HG03066 (cell line): ENCODE measurements at regions not wholly inside any gene's neighbourhood (a gene's known extent, or its start where the extent isn't known, plus 50 kb on each side); places are given as distances from the start of the nearest gene placed in this dataset.
A peak's percentile ranks its signal among the peaks of the same experiment; 100 is the strongest.

Source experiments
- ATAC-seq: cut with Tn5 transposase; IDR thresholded peaks from one replicate; pipeline ENCODE4 v1.9.1; 2021; ENCODE audit warnings: low read depth; ENCODE audit not compliant: unreplicated experiment

DNA sequence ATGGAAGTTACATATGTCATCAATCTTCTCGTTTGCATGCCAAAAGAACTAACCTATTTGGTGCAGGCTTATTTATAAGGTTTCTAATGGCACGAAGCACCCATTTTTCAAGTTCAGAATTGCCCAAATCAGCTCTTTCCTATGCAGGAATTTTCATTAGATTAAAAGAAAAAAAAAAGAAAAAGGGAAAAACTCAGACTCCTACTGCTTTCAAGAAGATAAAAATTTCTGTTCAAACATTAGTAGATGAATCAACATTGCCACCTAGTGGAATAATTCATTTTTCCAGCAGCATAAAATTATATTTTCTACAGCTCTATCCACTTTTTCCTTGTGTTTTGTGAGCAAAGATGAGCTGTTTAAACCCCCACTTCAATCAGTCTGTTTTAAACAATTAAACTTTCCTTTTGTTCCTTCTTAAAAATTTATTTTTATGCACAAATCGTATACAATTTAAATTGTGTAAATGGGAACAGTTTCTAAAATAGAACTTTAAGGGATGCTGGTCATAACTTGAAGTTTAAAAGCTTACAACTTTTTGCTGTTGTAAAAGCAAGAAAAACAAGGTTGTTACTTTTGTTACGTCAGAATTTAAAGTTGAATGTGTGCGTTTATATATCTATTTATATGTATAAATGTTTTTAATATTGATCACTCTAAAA is 309.9 kb downstream of the ARAP2 start:
- ATAC-seq = no peak

DNA sequence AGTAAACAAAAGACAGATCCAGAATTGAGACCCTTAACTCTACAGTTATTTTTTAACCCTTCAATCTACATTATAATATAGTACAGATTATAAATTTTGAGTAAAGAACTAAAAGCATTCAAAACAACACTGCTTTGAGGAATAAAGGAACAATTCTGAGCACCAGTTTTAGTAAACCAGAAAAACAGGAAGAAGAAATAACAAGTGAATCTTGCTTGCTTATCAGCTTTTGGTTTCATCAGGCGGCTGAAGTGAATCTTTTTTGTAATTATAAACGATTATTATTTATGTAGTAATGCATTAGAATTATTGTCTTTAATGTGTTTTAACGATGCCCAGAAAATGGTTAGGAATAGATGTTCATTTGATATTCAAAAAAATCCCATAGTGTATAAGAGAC is 305.4 kb downstream of the ARAP2 start:
- no peak for ATAC-seq

DNA sequence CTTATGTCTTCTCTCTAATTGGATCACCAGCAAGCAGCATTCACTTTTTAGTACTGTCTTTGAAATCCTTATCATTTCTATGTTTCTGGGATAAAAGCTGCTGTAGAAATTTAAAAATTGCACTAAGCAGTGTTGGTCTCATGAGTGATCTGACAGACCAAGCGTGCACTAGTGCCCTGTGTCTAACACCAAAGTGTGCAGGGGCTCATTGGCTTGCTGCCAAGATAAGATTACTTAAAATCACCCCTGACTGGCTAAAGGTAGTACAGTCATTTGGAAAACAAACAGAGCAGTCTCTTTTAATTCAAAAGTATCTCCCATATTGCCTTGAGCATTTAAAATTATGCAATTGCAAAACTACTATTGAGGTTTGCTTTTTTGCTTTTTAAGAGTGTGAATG is 304.6 kb downstream of the ARAP2 start:
- ATAC-seq = no peak

DNA sequence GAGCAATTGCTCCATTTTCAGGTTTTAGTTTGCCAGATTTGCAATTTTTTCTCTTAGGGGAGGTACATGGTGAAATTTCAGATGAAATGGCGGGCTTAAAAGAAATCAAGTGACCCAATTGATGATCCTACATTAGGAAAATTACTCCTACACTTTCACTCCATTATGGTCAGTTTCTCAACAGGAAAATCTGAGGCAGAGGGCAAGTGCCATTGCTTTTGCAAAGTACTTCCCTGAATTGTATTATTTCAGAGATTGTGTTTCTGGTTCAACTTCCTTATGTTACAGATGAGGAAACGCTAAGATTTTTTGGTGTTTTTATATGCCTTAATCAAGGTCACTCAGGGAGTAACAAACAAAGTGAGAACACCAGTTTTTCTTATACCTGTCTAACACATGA is 302.2 kb downstream of the ARAP2 start:
- no peak for ATAC-seq

DNA sequence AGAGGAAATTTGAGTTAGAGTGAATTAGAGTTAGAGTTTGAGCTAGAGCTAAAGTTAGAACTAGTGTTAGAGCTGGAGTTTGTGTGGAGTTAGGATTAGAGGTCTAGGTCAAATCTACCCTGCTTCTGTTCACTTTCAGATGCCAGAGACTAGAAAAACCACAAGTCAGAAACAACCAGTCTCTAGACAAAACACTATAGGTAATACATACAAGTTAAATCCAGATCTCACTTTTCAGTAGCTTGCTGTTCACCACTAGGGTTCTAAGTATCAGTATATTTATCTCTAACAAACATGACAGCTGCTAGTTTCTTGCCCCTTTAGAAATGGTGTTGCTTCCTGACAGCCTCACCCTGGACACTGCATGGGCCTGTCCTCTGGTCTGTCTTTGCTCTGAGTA is 300.7 kb downstream of the ARAP2 start:
- no peak for ATAC-seq

DNA sequence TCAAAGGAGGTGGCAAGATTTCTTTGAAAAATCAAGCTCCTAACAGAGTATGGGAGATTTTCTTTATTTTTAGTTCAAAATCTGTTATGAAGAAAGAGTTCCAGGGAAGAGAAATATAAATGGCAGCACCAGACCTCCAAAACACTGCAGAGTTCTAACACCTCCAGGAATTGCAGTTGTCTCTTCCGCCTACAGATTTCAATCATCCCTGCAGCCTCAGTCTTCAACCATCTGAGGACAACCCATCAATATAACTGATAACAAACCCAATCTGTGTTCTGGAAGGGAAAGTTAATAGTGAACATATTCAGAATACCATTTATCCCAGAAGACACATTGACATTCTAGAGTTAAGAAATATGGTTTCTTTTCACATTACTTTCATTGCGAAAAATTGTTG is 296.1 kb downstream of the ARAP2 start:
- no peak for ATAC-seq

DNA sequence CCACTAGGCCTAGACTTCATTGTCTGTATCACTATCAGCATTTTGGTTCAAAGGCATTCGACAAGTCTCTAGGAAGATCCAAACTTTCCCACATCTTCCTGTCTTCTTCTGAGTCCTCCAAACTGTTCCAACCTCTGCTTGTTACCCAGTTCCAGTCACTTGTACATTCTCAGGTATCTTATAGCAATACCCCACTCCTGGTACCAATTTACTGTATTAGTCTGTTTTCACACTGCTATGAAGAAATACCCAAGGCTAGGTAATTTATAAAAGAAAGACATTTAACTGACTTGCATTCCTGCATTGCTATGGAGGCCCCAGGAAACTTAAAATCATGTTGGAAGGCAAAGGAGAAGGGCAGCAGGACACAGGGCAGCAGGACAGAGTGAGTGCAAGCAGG is 293.9 kb downstream of the ARAP2 start:
- ATAC-seq = no peak

DNA sequence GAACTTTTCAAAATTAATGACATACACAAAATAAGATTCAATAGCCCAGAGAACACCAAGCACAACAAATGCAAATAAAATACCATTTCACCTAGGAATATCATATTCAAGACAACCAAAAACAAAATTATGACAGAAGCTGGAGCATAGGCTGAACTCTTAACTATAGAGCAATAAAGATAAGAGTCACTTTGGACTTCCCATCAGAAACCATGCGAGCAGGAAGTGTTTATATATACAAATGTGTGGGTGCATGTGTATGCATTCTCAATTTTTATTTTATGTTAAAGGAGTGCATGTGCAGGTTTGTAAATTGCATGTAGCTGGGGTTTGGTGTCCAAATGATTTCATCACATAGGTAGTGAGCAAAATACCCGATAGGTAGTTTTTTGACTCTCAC is 291.6 kb downstream of the ARAP2 start:
- ATAC-seq = no peak

DNA sequence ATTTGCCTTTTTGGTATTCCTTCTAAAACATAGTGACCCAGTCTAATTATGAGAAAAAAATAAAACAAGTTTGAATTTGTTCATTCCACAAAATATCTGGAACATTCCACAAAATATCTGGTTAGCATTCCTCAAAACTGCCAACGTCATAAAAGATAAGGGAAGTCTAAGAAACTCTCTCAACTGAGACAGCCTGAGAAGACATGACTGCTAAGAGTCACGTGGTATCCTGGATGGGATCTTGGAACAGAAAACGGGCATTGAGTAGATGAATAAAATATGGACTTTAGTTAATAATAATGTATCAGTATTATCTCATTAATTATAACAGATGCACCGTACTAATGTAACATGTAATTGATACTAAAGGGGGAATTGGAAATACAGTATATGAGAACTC is 280.9 kb downstream of the ARAP2 start:
- no peak for ATAC-seq

DNA sequence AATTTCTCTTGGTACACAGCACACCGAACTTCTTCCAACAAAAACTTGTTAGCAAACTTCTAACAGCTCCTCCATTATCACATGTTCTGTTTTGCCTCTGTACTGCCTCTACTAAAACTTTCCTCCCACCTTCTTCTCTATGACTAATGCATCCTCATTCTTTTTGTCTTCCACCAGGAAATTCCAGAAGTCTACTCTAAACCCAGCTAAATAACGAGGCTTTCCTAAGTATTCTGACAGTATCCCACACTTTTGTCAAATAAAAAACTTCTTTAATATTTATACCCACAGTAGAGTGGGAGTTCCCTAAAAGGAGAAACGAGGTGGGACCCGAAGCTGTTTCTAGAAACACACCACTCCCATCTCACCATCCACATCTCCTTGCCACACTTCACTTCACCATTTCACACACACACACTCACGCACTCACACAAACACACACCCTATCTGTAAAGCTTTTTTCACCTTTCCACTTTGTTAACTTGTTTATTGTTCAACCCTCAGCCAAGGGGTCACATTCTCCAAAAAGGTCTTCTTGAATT is 280.3 kb downstream of the ARAP2 start:
- no peak for ATAC-seq

DNA sequence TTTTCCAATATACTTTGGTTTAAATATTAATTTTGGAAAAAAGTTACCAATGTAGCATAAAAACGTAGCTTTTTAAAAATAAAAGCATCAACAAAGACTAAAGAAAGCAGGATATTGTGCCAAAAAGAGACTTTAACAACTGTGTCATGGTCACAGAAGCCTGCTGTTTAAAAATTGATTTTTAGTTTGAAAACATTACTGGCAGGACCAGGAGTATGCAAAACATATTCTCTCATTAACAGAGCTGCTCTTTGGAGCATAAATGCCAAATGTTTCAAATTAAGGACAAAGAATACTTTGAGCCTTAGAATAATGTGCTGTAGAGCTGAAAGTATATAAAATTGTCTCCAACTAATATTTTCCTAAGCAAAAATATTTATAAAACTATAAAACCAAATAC is 279.0 kb downstream of the ARAP2 start:
- peak; percentile 61 for ATAC-seq

DNA sequence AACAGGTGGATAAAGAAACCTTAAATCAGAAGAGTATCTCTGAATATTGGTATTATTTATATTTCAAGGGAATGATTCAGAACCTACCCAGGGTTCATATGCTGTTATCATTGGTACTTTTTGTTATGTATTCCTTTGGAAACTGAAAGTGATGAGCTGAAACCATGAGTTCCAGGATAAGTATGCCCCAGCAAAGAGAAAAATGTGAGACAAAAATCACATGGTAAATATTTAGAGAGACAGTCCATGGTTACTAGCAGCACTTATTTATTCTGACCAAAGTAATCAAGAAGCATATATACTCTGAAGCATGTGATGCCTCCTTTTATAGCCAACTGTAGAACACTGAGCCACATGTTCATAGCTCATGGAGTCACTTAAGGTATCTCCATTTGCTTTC is 277.7 kb downstream of the ARAP2 start:
- no peak for ATAC-seq

DNA sequence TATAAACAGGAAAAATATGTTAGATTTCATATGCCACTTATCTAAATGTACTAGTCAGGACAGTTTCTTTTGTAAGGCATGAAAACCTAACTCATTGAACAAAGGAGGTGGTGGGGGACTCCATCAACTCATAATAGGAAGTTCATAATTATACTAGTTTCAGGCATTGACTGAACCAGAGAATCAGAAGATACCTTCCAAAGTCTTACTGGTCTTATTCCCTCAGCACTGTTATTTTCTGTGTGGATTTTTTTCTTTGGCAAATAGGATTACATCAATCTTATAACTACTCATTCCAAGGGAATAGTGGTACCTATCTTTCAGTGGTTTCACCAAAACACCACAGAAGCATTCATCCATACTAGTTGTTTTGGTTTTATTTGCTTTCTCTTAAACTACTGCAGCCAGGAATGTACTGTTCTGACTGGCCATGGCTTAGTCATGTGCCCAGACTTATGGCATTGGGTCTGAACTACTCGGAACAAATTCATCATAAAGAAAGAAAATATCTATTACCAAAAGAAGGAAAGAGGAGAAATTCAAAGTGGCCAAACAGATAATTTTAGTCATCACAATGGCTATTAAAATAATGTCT is 273.9 kb downstream of the ARAP2 start:
- ATAC-seq = no peak

DNA sequence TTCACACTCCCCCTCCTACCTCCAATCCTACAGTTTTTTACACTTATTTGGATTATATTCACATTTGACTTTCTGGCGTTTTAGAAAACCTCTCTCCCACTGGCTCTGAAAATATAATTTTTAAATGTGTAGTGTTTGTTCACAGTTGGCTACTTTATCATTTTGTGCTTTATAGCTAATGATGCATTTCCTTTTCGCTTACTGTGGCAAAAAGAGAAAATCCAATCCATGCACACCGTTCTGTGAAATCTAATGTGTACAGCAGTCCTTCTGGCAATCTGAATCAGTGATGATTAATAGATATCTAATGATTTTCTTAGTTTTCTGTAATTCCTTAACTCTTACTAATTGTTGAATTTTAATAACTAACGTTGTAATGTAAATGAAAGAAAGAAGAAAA is 271.5 kb downstream of the ARAP2 start:
- no peak for ATAC-seq

DNA sequence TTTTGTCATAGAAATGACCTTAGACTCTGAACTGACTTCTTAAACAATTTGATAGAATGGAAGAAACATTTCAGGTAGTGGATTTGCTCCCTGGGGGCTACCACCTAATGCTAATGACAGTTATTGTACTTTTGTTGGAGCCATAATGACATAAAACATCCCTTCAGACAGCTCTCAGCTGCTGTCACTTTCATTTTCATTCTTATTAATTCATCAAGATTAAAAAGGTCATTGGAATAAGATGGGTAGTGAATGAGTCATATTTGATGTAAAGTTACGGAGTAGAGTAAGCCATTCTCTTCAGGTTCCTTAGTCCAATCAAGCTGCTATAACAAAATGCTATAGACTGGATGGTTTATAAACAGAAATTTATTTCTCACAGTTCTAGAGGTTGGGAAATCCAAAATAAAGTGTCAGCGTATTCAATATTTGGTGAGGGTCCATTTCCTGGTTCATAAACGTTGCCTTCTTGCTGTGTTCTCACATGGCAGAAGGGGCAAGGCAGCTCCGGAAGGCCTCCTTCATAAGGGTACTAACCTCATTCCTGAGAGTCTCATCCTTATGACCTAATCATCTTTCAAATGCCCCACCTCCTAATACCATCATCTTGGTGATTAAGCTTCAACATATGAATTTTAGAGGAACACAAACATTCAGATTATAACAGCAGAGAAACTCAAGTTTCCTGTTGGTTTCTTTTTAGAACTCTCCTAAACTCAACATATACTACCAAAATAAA is 268.5 kb downstream of the ARAP2 start:
- no peak for ATAC-seq

DNA sequence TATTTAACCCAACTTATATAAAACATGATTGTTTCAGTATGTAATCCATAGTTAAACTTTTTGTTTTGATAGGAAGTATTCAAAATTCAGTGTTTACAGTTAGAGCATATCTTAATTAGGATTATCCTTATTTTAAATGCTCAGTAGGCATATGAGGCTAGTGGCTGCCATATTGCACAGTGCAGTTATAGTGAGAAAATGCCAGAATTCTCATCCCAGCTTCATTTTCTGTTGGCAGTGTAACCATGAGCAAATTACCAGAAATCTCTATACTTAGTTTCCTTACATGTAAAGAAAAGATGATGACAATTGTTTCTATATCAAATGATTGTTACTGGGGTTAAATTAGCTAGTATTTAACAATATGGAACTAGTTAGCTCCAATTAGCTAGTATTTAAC is 265.8 kb downstream of the ARAP2 start:
- no peak for ATAC-seq

DNA sequence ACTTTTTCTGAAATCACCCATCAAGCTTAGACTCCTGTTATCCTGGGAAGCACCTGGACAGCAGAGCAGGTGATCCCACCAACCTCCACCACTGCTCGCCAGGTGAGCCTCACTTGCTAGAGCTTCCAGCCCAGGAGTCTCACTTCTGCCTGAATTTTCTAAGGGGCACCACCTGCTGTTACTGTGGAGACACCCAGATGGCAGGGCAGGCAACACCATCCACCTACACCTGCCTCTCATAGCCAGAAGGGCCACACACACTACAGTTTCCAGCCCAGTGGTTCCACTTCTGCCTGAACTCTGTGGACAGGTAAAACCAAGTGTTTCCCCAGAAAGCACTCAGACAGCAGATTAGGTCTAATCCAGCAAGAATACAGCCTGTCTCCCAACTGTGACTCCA is 262.0 kb downstream of the ARAP2 start:
- no peak for ATAC-seq

DNA sequence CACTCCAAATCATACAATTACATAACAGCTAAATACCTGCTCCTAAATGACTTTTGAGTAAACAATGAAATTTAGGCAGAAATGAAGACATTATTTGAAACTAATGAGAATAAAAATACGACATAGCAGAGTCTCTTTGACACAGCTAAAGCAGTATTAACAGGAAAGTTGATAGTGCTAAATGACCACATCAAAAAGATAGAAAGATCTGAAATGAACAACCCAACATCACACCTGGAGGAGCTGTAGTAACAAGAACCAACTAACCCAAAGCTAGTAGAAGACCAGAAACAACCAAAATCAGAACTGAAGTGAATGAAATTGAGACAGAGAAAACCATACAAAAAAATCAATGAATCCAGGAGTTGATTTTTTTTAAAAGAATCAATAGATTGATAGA is 257.8 kb downstream of the ARAP2 start:
- ATAC-seq = no peak

DNA sequence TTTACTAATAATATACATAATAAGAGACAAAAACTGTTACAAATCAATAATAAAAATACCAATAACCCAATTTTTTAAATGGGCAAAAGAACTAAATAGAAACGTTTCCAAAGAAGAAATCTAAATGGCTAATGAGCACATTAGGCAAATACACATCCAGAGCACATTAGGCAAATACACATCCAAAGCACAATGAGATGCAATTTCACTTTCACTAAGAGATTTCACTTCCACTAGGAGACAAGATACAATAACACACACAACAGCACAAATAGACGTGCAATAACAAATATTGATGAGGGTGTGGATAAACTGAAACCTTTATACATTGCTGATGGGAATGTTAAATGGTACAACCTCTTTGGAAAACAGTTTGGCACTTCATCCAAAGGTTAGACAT is 250.7 kb downstream of the ARAP2 start:
- no peak for ATAC-seq

DNA sequence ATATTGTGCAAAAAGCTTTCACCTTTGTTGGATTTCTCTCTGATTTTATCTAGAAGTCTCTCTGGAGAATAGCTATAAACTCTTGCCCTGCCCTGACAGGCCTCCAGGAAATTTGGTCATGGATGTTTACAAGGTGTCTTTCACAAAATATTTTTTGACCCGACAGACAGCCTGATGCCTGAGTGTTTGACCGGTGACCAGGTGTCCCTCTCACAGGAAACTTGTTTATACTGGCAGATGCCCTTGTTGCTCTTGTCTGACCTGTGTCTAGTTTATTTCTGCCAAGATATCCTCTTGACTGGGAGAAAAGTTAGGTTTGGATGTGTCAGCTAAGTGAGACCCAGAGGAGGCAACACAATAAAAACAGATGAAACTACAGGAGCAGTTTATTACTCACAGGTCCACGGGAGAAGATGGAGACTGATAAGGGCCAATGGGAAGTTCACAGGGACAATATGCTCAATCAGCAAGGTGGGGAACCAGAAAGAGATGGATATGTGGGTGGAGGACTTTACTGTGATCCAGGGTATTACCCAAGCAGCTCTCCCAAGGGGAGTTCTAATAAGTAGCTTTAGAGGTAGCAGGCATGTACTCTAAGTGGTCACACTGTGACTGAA is 243.3 kb downstream of the ARAP2 start:
- no peak for ATAC-seq

DNA sequence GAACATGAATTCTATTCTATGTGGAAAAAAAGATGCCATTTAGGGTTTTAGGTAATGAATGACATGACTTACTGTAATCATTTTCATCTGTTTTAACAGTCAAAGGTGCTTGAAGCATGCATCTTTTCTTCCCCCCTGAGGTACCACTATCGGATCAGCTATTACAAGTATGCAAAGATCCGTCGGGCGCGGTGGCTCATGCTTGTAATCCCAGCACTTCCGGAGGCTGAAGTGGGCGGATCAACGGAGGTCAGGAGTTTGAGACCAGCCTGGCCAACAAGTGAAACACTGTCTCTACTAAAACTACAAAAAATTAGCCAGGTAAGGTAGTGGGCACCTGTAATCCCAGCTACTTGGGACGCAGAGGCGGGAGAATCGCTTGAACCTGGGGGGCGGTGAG is 241.3 kb downstream of the ARAP2 start:
- no peak for ATAC-seq
